Tibial nerve (tissue), 3 donors: ENCODE measurements at regions not wholly inside any gene's neighbourhood (a gene's known extent, or its start where the extent isn't known, plus 50 kb on each side); places are given as distances from the start of the nearest gene placed in this dataset.

ENCODE experiments used
- CTCF ChIP-seq, 5 experiments: fragments of 200-600 bp in 3 of 5; fragments of 450-650 bp in 2 of 5; sonication (generic) in 3 of 5; IDR thresholded peaks; one replicate each; pipeline ENCODE4 v1.5.1; 2016 to 2019; ENCODE audit warnings: antibody characterized with exemption in 5 of 5, mild to moderate bottlenecking in 3 of 5, moderate library complexity in 2 of 5
- POLR2A ChIP-seq, 2 donors: fragments of 450-650 bp; IDR thresholded peaks; one replicate each; pipeline ENCODE4 v1.6.1; 2017; ENCODE audit warnings: antibody characterized with exemption in 2 of 2, mild to moderate bottlenecking in 2 of 2, moderate library complexity in 2 of 2

GRCh38 chr5:154630410-154630809 is 124.8 kb upstream of the LARP1 start:
- no peak for TF ChIP-seq CTCF (IDR thresholded peaks at IDR 0.05)
- no peak for TF ChIP-seq POLR2A (IDR thresholded peaks at IDR 0.05)
